HEK293T (cell line): ENCODE measurements at regions not wholly inside any gene's neighbourhood (a gene's known extent, or its start where the extent isn't known, plus 50 kb on each side); places are given as distances from the start of the nearest gene placed in this dataset.

Source experiments
- ARNT ChIP-seq: fragments of 450-650 bp; IDR thresholded peaks from 2 replicates; pipeline ENCODE4 v1.6.1; 2017; ENCODE audit warnings: mild to moderate bottlenecking
- BHLHE40 ChIP-seq: fragments of 450-650 bp; IDR thresholded peaks from 2 replicates; pipeline ENCODE4 v1.6.1; 2016; ENCODE audit warnings: mild to moderate bottlenecking, moderate library complexity, borderline replicate concordance
- ELF4 ChIP-seq: fragments of 450-650 bp; IDR thresholded peaks from 2 replicates; pipeline ENCODE4 v1.6.1; 2017; ENCODE audit warnings: antibody characterized with exemption
- FOXK2 ChIP-seq: fragments of 450-650 bp; IDR thresholded peaks from 2 replicates; pipeline ENCODE4 v1.6.1; 2016; ENCODE audit warnings: mild to moderate bottlenecking
- LEF1 ChIP-seq: fragments of 450-650 bp; IDR thresholded peaks from 2 replicates; pipeline ENCODE4 v1.6.1; 2017; ENCODE audit warnings: mild to moderate bottlenecking, borderline replicate concordance
- PKNOX1 ChIP-seq: fragments of 450-650 bp; IDR thresholded peaks from 2 replicates; pipeline ENCODE4 v1.6.1; 2016
- SP1 ChIP-seq: fragments of 450-650 bp; IDR thresholded peaks from 2 replicates; pipeline ENCODE4 v1.6.1; 2017
- SUZ12 ChIP-seq: fragments of 450-650 bp; IDR thresholded peaks from 2 replicates; pipeline ENCODE4 v1.6.1; 2016; ENCODE audit warnings: mild to moderate bottlenecking

GRCh38 chr10:63749915-63750314, 228.7 kb downstream of the REEP3 start:
- TF ChIP-seq SUZ12 (no peak), FOXK2 (no peak), PKNOX1 (no peak), ARNT (no peak), LEF1 (no peak), ELF4 (no peak), BHLHE40 (no peak), SP1 (no peak)
